ENCODE measurements at regions not wholly inside any gene's neighbourhood (a gene's known extent, or its start where the extent isn't known, plus 50 kb on each side); places are given as distances from the start of the nearest gene placed in this dataset.

- no peak for DNase-seq
Measured at GRCh38 chr5:112024769-112025168, 267.8 kb upstream of the NREP start.

GRCh38 chr5:112024221-112024620, 267.2 kb upstream of the NREP start:
- DNase-seq = no peak

- no peak for DNase-seq
Measured at GRCh38 chr5:112023766-112024165, 266.8 kb upstream of the NREP start.

GRCh38 chr5:112018846-112019245, 261.9 kb upstream of the NREP start:
- no peak for DNase-seq

- no peak for DNase-seq
Measured at GRCh38 chr5:112016980-112017379, 260.0 kb upstream of the NREP start.

GRCh38 chr5:112014783-112015395, 257.9 kb upstream of the NREP start:
- DNase-seq = no peak

GRCh38 chr5:112013660-112014059, 256.7 kb upstream of the NREP start:
- DNase-seq = no peak

- peak; percentile 31 for DNase-seq
Measured at GRCh38 chr5:112012104-112012503, 255.1 kb upstream of the NREP start.

- DNase-seq = no peak
Measured at GRCh38 chr5:112010475-112010874, 253.5 kb upstream of the NREP start.

GRCh38 chr5:112006721-112007120, 249.7 kb upstream of the NREP start:
- DNase-seq = no peak

GRCh38 chr5:112005623-112005930, 248.6 kb upstream of the NREP start:
- no peak for DNase-seq

- no peak for DNase-seq
Measured at GRCh38 chr5:112004867-112005622, 248.1 kb upstream of the NREP start.

GRCh38 chr5:112002376-112002775, 245.4 kb upstream of the NREP start:
- no peak for DNase-seq

GRCh38 chr5:111999286-111999685, 242.3 kb upstream of the NREP start:
- DNase-seq = no peak

- DNase-seq = no peak
Measured at GRCh38 chr5:111998871-111999270, 241.9 kb upstream of the NREP start.

- no peak for DNase-seq
Measured at GRCh38 chr5:111997711-111998110, 240.7 kb upstream of the NREP start.

GRCh38 chr5:111997308-111997707, 240.3 kb upstream of the NREP start:
- DNase-seq = no peak

GRCh38 chr5:111996574-111996973, 239.6 kb upstream of the NREP start:
- no peak for DNase-seq

GRCh38 chr5:111995701-111996100, 238.7 kb upstream of the NREP start:
- no peak for DNase-seq

GRCh38 chr5:111993242-111993641, 236.2 kb upstream of the NREP start:
- DNase-seq = no peak

- no peak for DNase-seq
Measured at GRCh38 chr5:111984044-111984443, 227.1 kb upstream of the NREP start.

GRCh38 chr5:111983459-111983858, 226.5 kb upstream of the NREP start:
- no peak for DNase-seq

GRCh38 chr5:111977436-111977829, 220.4 kb upstream of the NREP start:
- DNase-seq = no peak

- DNase-seq = no peak
Measured at GRCh38 chr5:111976705-111977435, 219.9 kb upstream of the NREP start.
